Gastrocnemius medialis (tissue), 4 donors: ENCODE measurements at regions not wholly inside any gene's neighbourhood (a gene's known extent, or its start where the extent isn't known, plus 50 kb on each side); places are given as distances from the start of the nearest gene placed in this dataset.
A peak's percentile ranks its signal among the peaks of the same experiment; 100 is the strongest.

Experiments
- ATAC-seq, 2 donors: fragments of 150-250 bp; one replicate each; pipeline ENCODE4 v1.9.1; 2016
- DNase-seq, 2 donors: peaks; one replicate each; pipeline ENCODE4 v3.0.0-alpha.2; 2019
- H3K27ac ChIP-seq, 4 donors: fragments of 200-600 bp; sonication (generic); 1 replicate in 1 of 4; 2 replicates in 3 of 4; pipeline ENCODE4 v1.5.1; 2016 to 2018; ENCODE audit warnings: mild to moderate bottlenecking in 2 of 4, moderate library complexity in 1 of 4
- H3K27me3 ChIP-seq, 3 donors: fragments of 200-600 bp; sonication (generic) in 2 of 3; 1 replicate in 1 of 3; 2 replicates in 2 of 3; pipeline versions ENCODE4 v1.5.1 to v1.6.0; 2016 to 2019; ENCODE audit warnings: mild to moderate bottlenecking in 1 of 3, moderate library complexity in 1 of 3
- H3K36me3 ChIP-seq, 2 donors: fragments of 200-600 bp; sonication (generic) in 1 of 2; one replicate each; pipeline ENCODE4 v1.5.1; 2017 to 2018
- H3K4me1 ChIP-seq, 2 donors: fragments of 200-600 bp; sonication (generic) in 1 of 2; one replicate each; pipeline ENCODE4 v1.5.1; 2016 to 2017; ENCODE audit warnings: mild to moderate bottlenecking in 2 of 2
- H3K4me3 ChIP-seq, 4 donors: fragments of 200-600 bp; sonication (generic) in 3 of 4; 1 replicate in 1 of 4; 2 replicates in 3 of 4; pipeline ENCODE4 v1.5.1; 2016 to 2019; ENCODE audit warnings: mild to moderate bottlenecking in 2 of 4
- H3K9me3 ChIP-seq, 3 donors: fragments of 200-600 bp; sonication (generic) in 2 of 3; 1 replicate in 1 of 3; 2 replicates in 2 of 3; pipeline ENCODE4 v1.5.1; 2016 to 2019
- CTCF ChIP-seq, 5 experiments: fragments of 450-650 bp in 3 of 5; fragments of 200-600 bp in 2 of 5; sonication (generic) in 2 of 5; IDR thresholded peaks in 4 of 5; conservative IDR thresholded peaks in 1 of 5; 1 replicate in 4 of 5; 2 replicates in 1 of 5; pipeline ENCODE4 v1.5.1; 2016 to 2019; ENCODE audit warnings: antibody characterized with exemption in 5 of 5, mild to moderate bottlenecking in 3 of 5, moderate library complexity in 3 of 5
- POLR2A ChIP-seq, 2 donors: fragments of 450-650 bp; IDR thresholded peaks; one replicate each; pipeline ENCODE4 v1.6.1; 2017; ENCODE audit warnings: antibody characterized with exemption in 2 of 2, mild to moderate bottlenecking in 2 of 2, moderate library complexity in 2 of 2
- in situ Hi-C, 4 donors: fragments of 200-750 bp; cut with MboI; loops; one replicate each; pipeline versions ENCODE4 v1.15.0 to v1.8.0; 2017; ENCODE audit warnings: low sequenced_read_pairs in 4 of 4
- intact Hi-C: fragments of 100-400 bp; cut with DNase I; formaldehyde crosslinking; loops from one replicate; pipeline ENCODE4 v1.15.1; 2023; ENCODE audit warnings: low total_unique reads

GRCh38 chr9:13862654-13863053 lies 451.3 kb downstream of the NFIB start:
- Histone ChIP-seq H3K27me3 (no peaks in the 10 kb centered on the region), H3K4me3 (no peak overlapping the region), H3K4me1 (peaks cover 13 to 18% of the 10 kb centered on the region in 2 donors), H3K9me3 (no peaks in the 10 kb centered on the region), H3K36me3 (no peaks in the 10 kb centered on the region), H3K27ac (peak overlapping the region; percentile 32 to 57 (median 42))
- in situ Hi-C loops: no loop called here
- TF ChIP-seq POLR2A (IDR thresholded peaks at IDR 0.05) (no peak), CTCF (IDR thresholded peaks at IDR 0.05 in 4 of 5, conservative IDR thresholded peaks at IDR 0.05 in 1 of 5) (no peak)
- intact Hi-C loops: no loop called here
- ATAC-seq: no peak
- DNase-seq: no peak

GRCh38 chr9:13860946-13861640 lies 452.8 kb downstream of the NFIB start:
- intact Hi-C loops: no loop called here
- TF ChIP-seq POLR2A (IDR thresholded peaks at IDR 0.05): no peak
- no peak for TF ChIP-seq CTCF (IDR thresholded peaks at IDR 0.05 in 4 of 5, conservative IDR thresholded peaks at IDR 0.05 in 1 of 5)
- Histone ChIP-seq H3K27ac (peak overlapping the region; percentile 24 to 62 (median 46)), H3K27me3 (no peaks in the 10 kb centered on the region), H3K36me3 (no peaks in the 10 kb centered on the region), H3K4me3 (no peak overlapping the region), H3K4me1 (peaks cover 13 to 18% of the 10 kb centered on the region in 2 donors), H3K9me3 (no peaks in the 10 kb centered on the region)
- in situ Hi-C loops: no loop called here
- no peak for ATAC-seq
- no peak for DNase-seq

- in situ Hi-C loops (no loop called here), intact Hi-C loops (no loop called here)
- Histone ChIP-seq H3K27me3 (no peaks in the 10 kb centered on the region), H3K27ac (peak overlapping the region; percentile 6 to 62 (median 48)), H3K4me3 (no peak overlapping the region), H3K4me1 (peaks cover 13 to 18% of the 10 kb centered on the region in 2 donors), H3K9me3 (no peaks in the 10 kb centered on the region), H3K36me3 (no peaks in the 10 kb centered on the region)
- TF ChIP-seq CTCF (IDR thresholded peaks at IDR 0.05 in 4 of 5, conservative IDR thresholded peaks at IDR 0.05 in 1 of 5): no peak
- no peak for TF ChIP-seq POLR2A (IDR thresholded peaks at IDR 0.05)
- ATAC-seq (peak; percentile 75 to 81), DNase-seq (peak; percentile 4 to 18)
Observed at GRCh38 chr9:13860019-13860418, 453.9 kb downstream of the NFIB start.

GRCh38 chr9:13857521-13857920 lies 456.4 kb downstream of the NFIB start:
- no peaks in the 10 kb centered on the region for H3K36me3 ChIP-seq
- TF ChIP-seq CTCF (IDR thresholded peaks at IDR 0.05 in 4 of 5, conservative IDR thresholded peaks at IDR 0.05 in 1 of 5) (no peak), POLR2A (IDR thresholded peaks at IDR 0.05) (no peak)
- no peak for ATAC-seq
- no peaks in the 10 kb centered on the region for H3K27me3 ChIP-seq
- peaks cover 3% of the 10 kb centered on the region in 2 donors for H3K4me1 ChIP-seq
- no peaks in the 10 kb centered on the region for H3K9me3 ChIP-seq
- no peak overlapping the region for H3K4me3 ChIP-seq
- no peak overlapping the region for H3K27ac ChIP-seq
- intact Hi-C loops (no loop called here), in situ Hi-C loops (no loop called here)
- DNase-seq: no peak

GRCh38 chr9:13847270-13847669 lies 466.7 kb downstream of the NFIB start:
- no peak for ATAC-seq
- H3K4me3 ChIP-seq: no peak overlapping the region
- no peaks in the 10 kb centered on the region for H3K9me3 ChIP-seq
- H3K27ac ChIP-seq: no peak overlapping the region
- in situ Hi-C loops (no loop called here), intact Hi-C loops (no loop called here)
- TF ChIP-seq CTCF (IDR thresholded peaks at IDR 0.05 in 4 of 5, conservative IDR thresholded peaks at IDR 0.05 in 1 of 5) (no peak), POLR2A (IDR thresholded peaks at IDR 0.05) (no peak)
- no peaks in the 10 kb centered on the region for H3K27me3 ChIP-seq
- no peaks in the 10 kb centered on the region for H3K36me3 ChIP-seq
- peaks cover 3 to 7% of the 10 kb centered on the region in 2 donors for H3K4me1 ChIP-seq
- no peak for DNase-seq
